ENCODE measurements at regions not wholly inside any gene's neighbourhood (a gene's known extent, or its start where the extent isn't known, plus 50 kb on each side); places are given as distances from the start of the nearest gene placed in this dataset.

DNA sequence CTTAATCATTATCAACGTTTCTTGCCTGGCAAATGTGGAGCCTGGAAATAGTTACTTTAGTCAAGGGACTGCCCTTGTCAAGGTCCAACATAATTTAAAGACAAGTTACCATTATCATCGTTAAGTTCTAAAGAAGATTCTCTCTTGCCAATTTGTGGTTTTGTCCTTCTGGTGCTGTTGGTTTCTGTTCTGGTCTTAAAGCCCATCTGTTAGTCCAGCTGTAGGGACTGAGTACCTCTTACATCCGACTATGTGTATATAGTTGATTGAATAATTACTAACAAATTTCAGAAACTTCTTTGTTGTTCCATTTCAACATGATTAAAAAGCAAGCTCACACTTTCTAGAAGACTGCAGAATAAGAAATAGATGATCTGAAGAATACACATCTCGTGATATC lies 1854.9 kb downstream of the MAT2B start:
- no peak for DNase-seq (ENCODE audit: extremely low read depth, insufficient read length)
- Histone ChIP-seq H3K27me3 (replicated peaks; ENCODE audit: control insufficient read depth, insufficient read depth, low read length) (no peaks in the 10 kb centered on the region), H3K4me3 (replicated peaks; ENCODE audit: low read depth, low read length) (no peak overlapping the region), H3K36me3 (ENCODE audit: control insufficient read depth, insufficient read depth, low read length) (no peaks in the 10 kb centered on the region)
- TF ChIP-seq CTCF (IDR thresholded peaks at IDR 0.05; ENCODE audit: insufficient read depth, low read length, poor library complexity, severe bottlenecking) = no peak

DNA sequence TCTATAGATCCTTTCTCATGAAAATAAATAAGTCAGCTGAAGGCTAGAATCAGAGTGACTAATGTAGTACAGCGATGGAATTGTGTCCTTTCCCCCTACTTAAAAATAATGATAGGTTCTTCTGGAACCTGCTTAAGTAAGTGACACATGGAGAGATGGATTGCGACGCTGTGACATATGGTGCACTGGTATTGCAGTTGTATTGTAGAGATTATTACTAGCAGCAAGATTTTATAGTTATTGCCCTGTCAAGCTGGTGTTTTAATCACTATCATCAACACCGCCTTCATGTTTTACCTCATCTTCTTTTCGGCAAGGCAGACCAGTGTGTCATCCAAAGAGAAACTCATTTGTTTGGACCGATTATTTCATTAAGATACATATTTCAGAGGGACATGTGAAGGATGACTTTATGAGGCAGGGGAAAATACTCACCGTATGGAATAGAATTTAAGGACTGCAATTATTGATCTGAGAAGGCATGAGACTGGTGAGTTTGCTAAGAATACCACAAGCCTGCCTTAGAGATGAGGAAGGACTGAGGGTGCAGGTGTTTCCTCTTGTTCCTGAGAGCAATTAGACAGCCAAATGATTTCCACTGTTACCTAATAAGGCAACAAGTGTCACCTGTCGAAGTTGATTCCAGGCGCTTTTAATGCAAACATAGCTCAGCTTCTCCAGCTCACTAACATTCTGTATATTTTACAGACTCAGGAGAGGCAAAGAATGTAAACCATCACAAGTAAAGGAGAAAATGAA lies 1855.5 kb downstream of the MAT2B start:
- TF ChIP-seq CTCF (IDR thresholded peaks at IDR 0.05; ENCODE audit: insufficient read depth, low read length, poor library complexity, severe bottlenecking) = no peak

DNA sequence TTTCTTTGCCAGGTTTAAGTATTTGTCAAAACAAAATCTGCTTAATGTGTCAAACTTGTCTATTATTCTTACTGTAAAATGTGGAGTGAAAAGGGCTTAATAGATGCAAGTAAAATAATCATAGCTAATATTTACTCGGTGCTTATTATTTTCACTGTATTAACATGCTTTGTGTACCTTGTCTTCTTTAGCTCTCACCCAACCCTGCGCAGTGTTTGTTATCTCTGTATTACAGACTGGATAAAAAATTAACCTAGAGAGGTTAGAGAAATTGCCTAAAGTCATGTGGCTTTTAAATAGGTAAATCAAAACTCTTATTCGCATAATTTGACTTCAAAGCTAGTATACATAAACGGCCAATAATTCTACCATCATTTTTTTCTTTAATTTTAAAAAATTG lies 1864.8 kb downstream of the MAT2B start:
- H3K27me3 ChIP-seq (replicated peaks; ENCODE audit: control insufficient read depth, insufficient read depth, low read length) = no peaks in the 10 kb centered on the region
- H3K36me3 ChIP-seq (ENCODE audit: control insufficient read depth, insufficient read depth, low read length) = no peaks in the 10 kb centered on the region
- no peak for DNase-seq (ENCODE audit: extremely low read depth, insufficient read length)
- no peak overlapping the region for H3K4me3 ChIP-seq (replicated peaks; ENCODE audit: low read depth, low read length)
- no peak for TF ChIP-seq CTCF (IDR thresholded peaks at IDR 0.05; ENCODE audit: insufficient read depth, low read length, poor library complexity, severe bottlenecking)

More for the DNA sequence above, 1855.5 kb downstream of the MAT2B start:
- no peak for DNase-seq (ENCODE audit: extremely low read depth, insufficient read length)
- H3K36me3 ChIP-seq (ENCODE audit: control insufficient read depth, insufficient read depth, low read length) = no peaks in the 10 kb centered on the region
- no peak overlapping the region for H3K4me3 ChIP-seq (replicated peaks; ENCODE audit: low read depth, low read length)
- H3K27me3 ChIP-seq (replicated peaks; ENCODE audit: control insufficient read depth, insufficient read depth, low read length) = no peaks in the 10 kb centered on the region

DNA sequence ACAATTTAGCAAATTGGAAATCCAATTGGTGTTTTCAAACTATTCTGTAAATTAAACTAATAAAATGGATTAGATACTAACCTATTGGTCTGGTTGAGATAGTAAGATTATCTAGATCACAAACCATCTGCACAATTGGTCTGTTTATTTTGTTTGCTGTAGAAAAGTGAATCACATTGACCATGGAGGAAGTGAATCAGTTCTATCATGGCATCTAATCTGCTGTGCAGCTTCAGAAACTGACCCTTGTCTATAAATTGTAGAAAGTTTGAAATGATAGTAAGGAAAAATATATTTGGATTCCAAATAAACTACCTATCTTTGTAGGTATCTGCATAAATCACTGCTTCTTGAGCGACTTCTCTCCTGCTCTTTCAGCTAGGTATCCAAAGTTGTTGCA lies 1865.4 kb downstream of the MAT2B start:
- Histone ChIP-seq H3K27me3 (replicated peaks; ENCODE audit: control insufficient read depth, insufficient read depth, low read length) (no peaks in the 10 kb centered on the region), H3K4me3 (replicated peaks; ENCODE audit: low read depth, low read length) (no peak overlapping the region), H3K36me3 (ENCODE audit: control insufficient read depth, insufficient read depth, low read length) (no peaks in the 10 kb centered on the region)
- no peak for TF ChIP-seq CTCF (IDR thresholded peaks at IDR 0.05; ENCODE audit: insufficient read depth, low read length, poor library complexity, severe bottlenecking)
- DNase-seq (ENCODE audit: extremely low read depth, insufficient read length) = no peak

DNA sequence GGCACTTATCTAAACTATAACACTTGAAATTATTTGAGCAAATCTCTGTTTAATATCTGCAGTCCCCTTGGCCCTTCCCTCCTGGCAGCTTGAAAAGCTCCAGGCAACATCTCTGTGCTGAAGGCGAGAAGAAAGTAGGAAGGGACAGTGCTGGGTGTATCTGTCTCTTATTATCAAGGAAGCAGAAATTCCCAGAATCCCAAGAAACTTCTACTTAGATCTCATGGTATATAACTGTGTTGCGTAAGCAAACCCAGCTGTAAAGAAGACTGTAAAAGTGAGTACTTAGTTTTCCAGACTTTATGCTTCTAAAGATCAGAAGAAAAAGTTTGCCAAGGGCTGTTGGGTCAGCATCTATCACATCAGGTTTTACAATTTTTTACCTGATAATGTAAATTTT lies 1869.8 kb downstream of the MAT2B start:
- TF ChIP-seq CTCF (IDR thresholded peaks at IDR 0.05; ENCODE audit: insufficient read depth, low read length, poor library complexity, severe bottlenecking) = no peak
- DNase-seq (ENCODE audit: extremely low read depth, insufficient read length) = no peak
- Histone ChIP-seq H3K27me3 (replicated peaks; ENCODE audit: control insufficient read depth, insufficient read depth, low read length) (no peaks in the 10 kb centered on the region), H3K36me3 (ENCODE audit: control insufficient read depth, insufficient read depth, low read length) (no peaks in the 10 kb centered on the region), H3K4me3 (replicated peaks; ENCODE audit: low read depth, low read length) (no peak overlapping the region)

DNA sequence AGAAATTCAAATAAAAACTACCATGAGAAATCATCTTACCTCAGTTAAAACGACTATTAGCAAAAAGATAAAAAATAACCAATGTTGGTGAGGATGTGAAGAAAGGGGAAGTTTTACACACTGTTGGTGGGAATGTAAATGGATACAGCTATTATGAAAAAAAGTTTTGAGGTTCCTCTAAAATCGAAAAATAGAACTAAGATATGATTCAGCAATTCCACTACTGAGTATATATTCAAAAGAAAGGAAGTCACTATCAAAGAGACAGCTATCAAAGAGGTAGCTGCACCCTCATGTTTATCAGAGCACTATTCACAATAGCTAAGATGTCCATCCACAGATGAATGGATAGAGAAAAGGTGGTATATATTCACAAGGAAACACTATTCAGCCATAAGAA lies 1888.4 kb downstream of the MAT2B start:
- no peaks in the 10 kb centered on the region for H3K27me3 ChIP-seq (replicated peaks; ENCODE audit: control insufficient read depth, insufficient read depth, low read length)
- H3K36me3 ChIP-seq (ENCODE audit: control insufficient read depth, insufficient read depth, low read length) = no peaks in the 10 kb centered on the region
- no peak for DNase-seq (ENCODE audit: extremely low read depth, insufficient read length)
- TF ChIP-seq CTCF (IDR thresholded peaks at IDR 0.05; ENCODE audit: insufficient read depth, low read length, poor library complexity, severe bottlenecking) = no peak
- H3K4me3 ChIP-seq (replicated peaks; ENCODE audit: low read depth, low read length) = no peak overlapping the region
